Stimulated activated CD4-positive, alpha-beta T cell treated with anti-CD3 and anti-CD28 coated beads, TNF-alpha, amount 100 ng/mL, for 48 hours (primary cell): ENCODE measurements at regions not wholly inside any gene's neighbourhood (a gene's known extent, or its start where the extent isn't known, plus 50 kb on each side); places are given as distances from the start of the nearest gene placed in this dataset.
"Not testable (repeated sequence)": the region's sequence is repeated elsewhere in the genome, so short reads cannot be mapped to it uniquely, and the experiment has no call there.

ENCODE experiments used
- DNase-seq, 3 donors: peaks; one replicate each; pipeline ENCODE4 v3.0.0-alpha.2; 2020; ENCODE audit warnings: low read depth in 3 of 3

GRCh38 chr6:139730340-139730974 is 356.0 kb upstream of the CITED2 start:
- no peak for DNase-seq

GRCh38 chr6:139728876-139729427 is 354.5 kb upstream of the CITED2 start:
- DNase-seq: no peak

- DNase-seq: not testable (repeated sequence)
Measured at GRCh38 chr6:139726272-139726671, 351.8 kb upstream of the CITED2 start.

- DNase-seq: no peak
Measured at GRCh38 chr6:139722530-139722929, 348.1 kb upstream of the CITED2 start.

GRCh38 chr6:139721954-139722353 is 347.5 kb upstream of the CITED2 start:
- no peak for DNase-seq

- DNase-seq: no peak
Measured at GRCh38 chr6:139713900-139714506, 339.6 kb upstream of the CITED2 start.

- no peak for DNase-seq
Measured at GRCh38 chr6:139713424-139713823, 339.0 kb upstream of the CITED2 start.

GRCh38 chr6:139712830-139713229 is 338.4 kb upstream of the CITED2 start:
- no peak for DNase-seq

GRCh38 chr6:139711804-139712585 is 337.5 kb upstream of the CITED2 start:
- DNase-seq: no peak

GRCh38 chr6:139710556-139710955 is 336.1 kb upstream of the CITED2 start:
- DNase-seq: no peak

- no peak for DNase-seq
Measured at GRCh38 chr6:139708337-139709199, 334.1 kb upstream of the CITED2 start.

- no peak for DNase-seq
Measured at GRCh38 chr6:139706912-139707311, 332.5 kb upstream of the CITED2 start.

- no peak for DNase-seq
Measured at GRCh38 chr6:139705284-139705683, 330.8 kb upstream of the CITED2 start.

GRCh38 chr6:139703780-139704179 is 329.3 kb upstream of the CITED2 start:
- DNase-seq: no peak

GRCh38 chr6:139702706-139703105 is 328.3 kb upstream of the CITED2 start:
- no peak for DNase-seq

- no peak for DNase-seq
Measured at GRCh38 chr6:139701695-139702094, 327.2 kb upstream of the CITED2 start.

- no peak for DNase-seq
Measured at GRCh38 chr6:139701003-139701402, 326.6 kb upstream of the CITED2 start.

GRCh38 chr6:139699911-139700310 is 325.5 kb upstream of the CITED2 start:
- no peak for DNase-seq

GRCh38 chr6:139699335-139699734 is 324.9 kb upstream of the CITED2 start:
- no peak for DNase-seq

GRCh38 chr6:139698526-139699176 is 324.2 kb upstream of the CITED2 start:
- DNase-seq: no peak

GRCh38 chr6:139697856-139698255 is 323.4 kb upstream of the CITED2 start:
- DNase-seq: not testable (repeated sequence)
